ENCODE measurements at regions not wholly inside any gene's neighbourhood (a gene's known extent, or its start where the extent isn't known, plus 50 kb on each side); places are given as distances from the start of the nearest gene placed in this dataset.
"Not testable (repeated sequence)": the region's sequence is repeated elsewhere in the genome, so short reads cannot be mapped to it uniquely, and the experiment has no call there.

DNA sequence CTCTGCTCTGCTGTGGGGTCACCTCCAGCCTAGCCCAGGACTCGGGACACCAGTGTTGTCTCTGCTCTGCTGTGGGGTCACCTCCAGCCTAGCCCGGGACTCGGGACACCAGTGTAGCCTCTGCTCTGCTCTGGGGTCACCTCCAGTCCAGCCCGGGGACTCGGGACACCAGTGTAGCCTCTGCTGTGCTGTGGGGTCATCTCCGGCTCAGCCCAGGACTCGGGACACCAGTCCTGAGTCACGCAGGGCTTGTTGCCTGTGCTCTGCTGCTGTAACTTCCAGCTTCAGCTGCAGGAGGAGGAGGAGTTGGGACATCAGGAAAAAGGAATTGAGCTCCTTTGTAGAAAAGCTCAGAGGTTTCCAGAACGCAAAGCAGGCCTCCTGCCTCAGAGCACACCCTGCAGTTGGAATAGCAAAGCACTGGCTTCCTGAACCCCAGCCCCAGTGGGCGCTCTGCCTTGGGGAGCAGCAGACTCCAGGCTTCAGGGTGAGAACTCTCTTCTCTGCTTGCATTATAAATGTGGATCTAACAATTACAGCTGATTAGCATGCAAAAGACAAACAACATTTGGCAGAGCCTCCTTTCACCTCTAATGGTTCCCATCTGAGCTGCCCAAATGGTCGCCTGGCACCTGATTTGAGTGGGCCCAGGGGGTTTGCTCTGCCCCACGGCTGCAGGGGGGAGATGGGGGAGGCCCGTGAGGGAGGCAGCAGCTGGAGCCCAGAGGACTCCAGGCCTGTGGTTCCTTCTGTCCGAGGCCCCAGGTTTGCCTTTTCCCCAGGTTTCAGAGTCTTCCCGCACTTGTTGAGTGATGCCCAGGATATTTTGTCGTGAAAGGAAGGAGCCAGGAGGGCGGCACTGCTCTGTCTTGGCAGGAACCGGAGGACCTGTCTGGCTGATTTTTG is 323.7 kb downstream of the ADGRD1 start:
- not testable (repeated sequence) for DNase-seq

GRCh38 chr12:131278451-131279115 is 324.9 kb downstream of the ADGRD1 start:
- DNase-seq = not testable (repeated sequence)

DNA sequence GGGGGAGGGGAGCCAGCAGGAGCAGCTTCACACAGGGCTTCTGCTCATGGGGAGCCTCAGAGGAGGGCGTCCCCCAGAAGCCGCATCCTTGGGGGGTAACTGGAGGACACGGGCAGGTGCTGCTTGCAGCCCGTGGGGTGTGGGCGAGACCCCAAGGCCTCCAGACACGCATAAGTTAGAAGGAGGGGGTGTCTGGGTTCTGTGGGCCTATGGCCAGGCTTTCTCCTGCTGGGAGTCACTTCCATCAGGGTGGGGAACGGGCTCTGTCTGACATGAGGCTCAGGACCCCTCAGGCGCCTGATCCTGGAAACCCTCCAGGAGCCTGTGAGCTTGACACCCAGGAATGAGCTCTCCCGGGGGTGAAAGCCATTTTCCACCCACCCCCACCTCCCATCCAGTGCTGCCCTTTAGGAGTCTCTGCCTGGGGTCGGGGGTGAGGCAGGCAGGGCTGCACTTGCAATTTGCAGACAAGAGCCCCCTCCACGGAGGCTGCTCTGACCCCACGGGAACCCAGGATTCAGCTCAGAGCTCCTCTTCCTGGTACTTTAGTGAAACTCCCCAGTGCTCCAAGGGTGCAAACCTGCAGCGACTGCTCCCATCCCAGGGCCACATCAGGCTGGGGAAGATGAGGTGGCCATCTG is 325.7 kb downstream of the ADGRD1 start:
- no peak for DNase-seq

DNA sequence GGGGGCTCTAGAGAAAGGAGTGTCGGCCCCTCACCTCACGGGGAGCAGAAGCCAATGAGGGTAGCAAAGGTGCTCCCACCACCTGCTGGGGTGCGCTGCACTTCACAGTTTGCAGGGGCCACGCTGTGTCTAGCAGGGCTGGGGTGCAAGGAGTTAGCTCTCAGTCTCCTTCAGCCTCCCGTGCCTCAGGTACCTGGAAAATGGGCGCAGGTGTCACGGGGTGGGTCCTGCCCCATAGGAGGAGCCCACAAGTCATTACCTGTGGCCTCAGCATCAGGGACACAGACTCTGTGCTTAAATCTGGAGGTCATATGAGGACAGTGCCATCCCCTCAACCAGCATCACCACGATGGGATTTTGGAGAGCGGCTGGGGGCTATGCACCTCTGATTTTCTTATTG is 326.7 kb downstream of the ADGRD1 start:
- no peak for DNase-seq

GRCh38 chr12:131281016-131281415 is 327.3 kb downstream of the ADGRD1 start:
- no peak for DNase-seq

DNA sequence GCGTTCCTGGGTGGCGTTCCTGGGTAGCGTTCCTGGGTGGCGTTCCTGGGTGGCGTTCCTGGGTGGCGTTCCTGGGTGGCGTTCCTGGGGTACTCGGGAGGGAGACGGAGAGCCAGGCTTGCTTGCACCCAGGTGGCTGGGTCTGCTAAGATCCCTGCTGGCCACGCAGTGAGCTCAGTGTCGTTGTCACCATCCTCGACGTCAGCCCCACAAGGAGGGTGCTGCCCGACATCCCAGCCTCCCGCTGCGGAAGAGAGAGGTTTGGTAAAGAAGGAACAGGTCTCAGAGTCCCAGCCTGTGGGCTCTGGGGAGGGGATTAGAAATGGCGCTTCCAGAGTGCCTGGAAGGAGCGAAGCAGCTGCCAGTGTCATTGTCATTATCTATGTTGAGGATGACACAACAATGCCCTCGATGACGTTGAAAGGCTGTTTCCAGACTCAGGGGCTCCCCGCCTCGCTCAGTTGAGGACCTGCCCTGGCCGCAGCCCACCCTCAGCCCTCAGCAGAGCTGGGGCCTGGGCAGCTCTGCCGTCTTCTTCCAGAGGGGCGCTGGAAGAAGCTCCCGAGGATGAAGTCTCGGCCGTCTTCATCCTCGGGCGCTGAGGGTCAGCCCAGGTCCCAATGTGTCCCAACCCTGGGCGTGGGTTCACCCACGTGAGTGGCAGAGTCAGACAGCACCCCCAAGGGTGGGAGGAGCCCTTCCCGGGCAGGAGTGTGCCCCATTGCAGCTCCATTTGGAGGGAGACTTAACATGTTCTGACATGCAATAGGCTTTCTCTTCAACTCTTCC is 328.8 kb downstream of the ADGRD1 start:
- DNase-seq = no peak

DNA sequence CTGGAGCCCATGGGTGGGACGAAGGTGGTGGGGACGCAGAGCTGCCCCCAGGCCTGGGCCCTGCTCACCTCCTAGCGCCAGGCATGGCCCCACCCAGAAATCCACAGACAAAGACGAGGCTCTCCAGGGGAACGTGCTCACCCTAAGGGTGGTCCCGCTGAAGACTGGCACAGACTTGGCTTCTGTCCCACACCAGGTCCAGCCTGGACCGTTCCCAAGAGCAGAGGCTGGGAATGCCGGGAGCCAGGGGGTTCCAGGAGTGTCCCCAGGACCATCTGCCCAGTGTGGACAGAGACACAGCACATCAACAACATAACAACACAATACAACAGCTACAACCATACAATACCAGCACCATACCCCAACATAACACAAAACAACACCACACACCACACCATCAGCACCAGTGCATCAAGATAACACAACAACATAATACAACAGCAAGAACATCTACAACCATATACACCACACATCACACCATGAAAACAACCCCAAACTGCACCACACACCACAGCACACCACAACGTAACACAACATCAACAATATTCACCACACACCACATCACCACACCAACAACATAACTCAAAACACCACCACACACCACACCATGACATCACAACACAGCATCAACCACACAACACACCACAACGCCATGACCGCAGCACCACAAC is 329.6 kb downstream of the ADGRD1 start:
- DNase-seq = no peak

DNA sequence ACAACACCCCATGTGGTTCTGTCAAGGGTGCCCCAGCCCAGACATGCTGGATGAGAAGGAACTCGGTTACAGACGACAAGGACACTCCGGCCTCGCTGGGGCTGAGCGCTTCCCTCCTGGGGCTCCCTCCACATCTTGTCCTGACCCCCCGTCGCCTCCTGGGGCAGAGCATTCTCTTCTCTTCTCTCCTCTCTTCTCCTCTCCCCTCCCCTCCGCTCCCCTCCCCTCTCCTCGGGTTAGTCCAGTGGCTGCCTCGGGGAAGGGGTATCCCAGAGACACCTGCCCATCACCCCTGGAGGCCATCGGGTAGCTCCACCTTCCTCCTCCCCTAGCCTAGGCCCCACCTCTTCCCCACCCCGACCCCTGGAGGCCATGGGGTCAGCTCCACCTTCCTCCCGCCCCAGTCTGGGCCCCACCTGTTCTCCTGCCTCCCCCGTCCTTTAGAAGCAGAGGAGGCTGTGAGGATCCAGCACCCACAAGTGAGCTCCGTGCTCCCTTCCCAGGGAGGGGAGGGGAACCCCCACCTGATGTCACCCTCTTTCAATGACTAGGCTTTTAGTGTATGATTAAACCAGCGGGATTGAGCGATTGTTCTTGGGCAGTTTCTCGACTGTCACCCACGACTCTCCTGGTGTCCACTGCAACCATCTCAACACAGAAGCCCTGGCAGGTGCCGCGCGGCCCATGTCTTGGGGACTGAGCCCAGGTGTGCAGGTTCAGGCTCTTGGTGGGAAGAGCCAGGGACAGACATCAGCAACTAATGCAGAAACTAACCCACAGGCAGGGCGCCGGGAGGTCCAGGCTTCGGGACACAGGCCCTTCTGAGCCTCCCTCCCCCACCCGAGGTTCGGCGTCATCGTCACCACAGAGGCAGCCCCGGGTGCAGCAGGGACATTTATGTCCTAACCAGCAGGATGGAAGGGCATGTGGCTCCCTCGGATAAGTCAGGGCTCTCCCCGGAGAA is 330.4 kb downstream of the ADGRD1 start:
- not testable (repeated sequence) for DNase-seq

- DNase-seq = peak; percentile 10
These were observed 331.5 kb downstream of the ADGRD1 start for GRCh38 chr12:131284954-131285904.

GRCh38 chr12:131285905-131286295 is 332.2 kb downstream of the ADGRD1 start:
- not testable (repeated sequence) for DNase-seq

GRCh38 chr12:131286301-131286700 is 332.6 kb downstream of the ADGRD1 start:
- not testable (repeated sequence) for DNase-seq

- DNase-seq = no peak
These were observed 333.6 kb downstream of the ADGRD1 start for GRCh38 chr12:131287015-131287937.

GRCh38 chr12:131287938-131288764 is 334.4 kb downstream of the ADGRD1 start:
- no peak for DNase-seq

GRCh38 chr12:131288765-131289695 is 335.3 kb downstream of the ADGRD1 start:
- not testable (repeated sequence) for DNase-seq

DNA sequence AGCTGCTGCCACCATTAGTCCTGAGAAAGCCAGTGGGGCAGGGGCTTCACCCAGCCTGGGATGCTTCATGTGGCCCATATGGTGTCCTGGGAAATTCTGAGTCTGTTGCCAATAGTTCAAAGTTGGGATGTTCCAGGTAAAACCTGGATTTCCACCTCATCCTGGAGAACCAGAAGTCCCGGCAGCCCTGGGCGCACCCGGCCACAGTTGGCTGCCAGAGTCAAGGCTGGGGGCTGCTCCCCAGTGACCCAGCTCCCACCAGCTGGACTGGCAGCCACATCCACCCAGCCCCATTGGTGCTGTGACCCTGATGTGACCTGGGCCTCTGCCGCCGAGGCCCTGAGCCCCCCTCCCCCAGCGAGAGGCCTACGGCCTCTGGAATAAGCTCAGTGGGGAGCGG is 336.1 kb downstream of the ADGRD1 start:
- DNase-seq = not testable (repeated sequence)

- no peak for DNase-seq
These were observed 336.7 kb downstream of the ADGRD1 start for GRCh38 chr12:131290255-131290959.

All from OCI-M1 (cell line).